ENCODE measurements at regions not wholly inside any gene's neighbourhood (a gene's known extent, or its start where the extent isn't known, plus 50 kb on each side); places are given as distances from the start of the nearest gene placed in this dataset.
"Not testable (repeated sequence)": the region's sequence is repeated elsewhere in the genome, so short reads cannot be mapped to it uniquely, and the experiment has no call there.

DNA sequence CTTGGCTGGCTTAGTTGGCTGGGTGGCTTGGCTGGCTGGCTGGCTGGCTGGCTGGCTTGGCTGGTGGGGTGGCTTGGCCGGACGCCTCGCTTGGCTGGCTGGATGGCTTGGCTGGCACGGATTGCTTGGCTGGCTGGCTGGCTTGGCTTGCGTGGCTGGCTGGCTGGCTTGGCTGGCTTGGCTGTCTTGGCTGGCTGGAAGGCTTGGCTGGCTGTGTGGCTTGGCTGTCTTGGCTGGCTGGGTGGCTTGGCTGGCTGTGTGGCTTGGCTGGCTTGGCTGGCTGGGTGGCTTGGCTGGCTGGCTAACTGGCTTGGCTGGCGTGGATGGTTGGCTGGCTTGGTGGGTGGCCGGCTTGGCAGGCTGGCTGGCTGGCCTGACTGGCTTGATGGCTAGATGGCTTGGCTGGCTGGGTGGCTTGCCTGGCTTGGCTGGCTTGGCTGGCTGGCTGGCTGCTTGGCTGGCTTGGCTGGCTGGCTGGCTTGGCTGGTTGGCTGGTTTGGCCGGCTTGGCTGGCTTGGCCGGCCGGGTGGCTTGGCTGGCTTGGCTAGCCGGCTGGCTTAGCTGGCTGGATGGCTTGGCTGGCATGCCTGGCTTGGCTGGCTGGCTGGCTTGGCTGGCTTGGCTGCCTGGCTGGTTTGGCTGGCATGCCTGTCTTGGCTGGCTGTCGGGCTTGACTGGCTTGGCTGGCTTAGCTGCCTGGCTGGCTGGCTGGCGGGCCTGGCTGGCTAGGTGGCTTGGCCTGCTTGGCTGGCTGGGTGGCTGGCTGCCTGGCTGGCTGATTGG, 2812.7 kb downstream of the RPIA start:
- not testable (repeated sequence) for H3K36me3 Mint-ChIP-seq; H3K4me1 Mint-ChIP-seq; H3K9me3 Mint-ChIP-seq; H3K4me3 Mint-ChIP-seq; H3K27ac Mint-ChIP-seq; ATAC-seq; DNase-seq (ENCODE audit: low spot score in 2 of 2)

GRCh38 chr2:91508816-91509215, 2817.3 kb downstream of the RPIA start:
- not testable (repeated sequence) for H3K4me3 Mint-ChIP-seq; H3K27ac Mint-ChIP-seq; H3K36me3 Mint-ChIP-seq; DNase-seq (ENCODE audit: low spot score in 2 of 2); H3K4me1 Mint-ChIP-seq; H3K9me3 Mint-ChIP-seq; ATAC-seq

DNA sequence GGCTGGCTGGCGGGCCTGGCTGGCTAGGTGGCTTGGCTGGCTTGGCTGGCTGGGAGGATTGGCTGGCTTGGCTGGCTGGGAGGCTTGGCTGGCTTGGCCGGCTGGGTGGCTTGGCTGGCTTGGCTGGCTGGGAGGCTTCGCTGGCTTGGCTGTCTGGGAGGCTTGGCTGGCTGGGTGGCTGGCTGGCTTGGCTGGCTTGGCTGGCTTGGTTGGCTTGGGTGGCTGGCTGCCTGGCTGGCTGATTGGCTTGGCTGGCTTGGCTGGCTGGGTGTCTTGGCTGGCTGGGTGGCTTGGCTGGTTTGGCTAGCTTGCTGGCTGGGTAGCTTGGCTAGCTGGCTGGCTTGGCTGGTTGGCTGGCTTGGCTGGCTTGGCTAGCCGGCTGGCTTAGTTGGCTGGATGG, 2817.8 kb downstream of the RPIA start:
- H3K36me3 Mint-ChIP-seq; ATAC-seq; H3K9me3 Mint-ChIP-seq; H3K4me3 Mint-ChIP-seq; H3K27ac Mint-ChIP-seq; H3K4me1 Mint-ChIP-seq; DNase-seq (ENCODE audit: low spot score in 2 of 2): not testable (repeated sequence)

DNA sequence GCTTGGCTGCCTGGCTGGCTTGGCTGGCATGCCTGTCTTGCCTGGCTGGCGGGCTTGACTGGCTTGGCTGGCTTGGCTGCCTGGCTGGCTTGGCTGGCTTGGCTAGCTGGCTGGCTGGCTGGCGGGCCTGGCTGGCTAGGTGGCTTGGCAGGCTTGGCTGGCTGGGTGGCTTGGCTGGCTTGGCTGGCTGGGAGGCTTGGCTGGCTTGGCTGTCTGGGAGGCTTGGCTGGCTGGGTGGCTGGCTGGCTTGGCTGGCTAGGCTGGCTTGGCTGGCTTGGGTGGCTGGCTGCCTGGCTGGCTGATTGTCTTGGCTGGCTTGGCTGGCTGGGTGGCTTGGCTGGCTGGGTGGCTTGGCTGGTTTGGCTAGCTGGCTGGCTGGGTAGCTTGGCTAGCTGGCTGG, 2819.7 kb downstream of the RPIA start:
- ATAC-seq; H3K27ac Mint-ChIP-seq; DNase-seq (ENCODE audit: low spot score in 2 of 2); H3K9me3 Mint-ChIP-seq; H3K4me1 Mint-ChIP-seq; H3K4me3 Mint-ChIP-seq; H3K36me3 Mint-ChIP-seq: not testable (repeated sequence)

DNA sequence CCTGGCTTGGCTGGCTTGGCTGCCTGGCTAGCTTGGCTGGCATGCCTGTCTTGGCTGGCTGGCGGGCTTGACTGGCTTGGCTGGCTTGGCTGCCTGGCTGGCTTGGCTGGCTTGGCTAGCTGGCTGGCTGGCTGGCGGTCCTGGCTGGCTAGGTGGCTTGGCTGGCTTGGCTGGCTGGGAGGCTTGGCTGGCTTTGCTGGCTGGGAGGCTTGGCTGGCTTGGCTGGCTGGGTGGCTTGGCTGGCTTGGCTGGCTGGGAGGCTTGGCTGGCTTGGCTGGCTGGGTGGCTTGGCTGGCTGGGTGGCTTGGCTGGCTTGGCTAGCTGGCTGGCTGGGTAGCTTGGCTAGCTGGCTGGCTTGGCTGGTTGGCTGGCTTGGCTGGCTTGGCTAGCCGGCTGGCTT, 2824.5 kb downstream of the RPIA start:
- H3K36me3 Mint-ChIP-seq; H3K9me3 Mint-ChIP-seq; H3K4me1 Mint-ChIP-seq; DNase-seq (ENCODE audit: low spot score in 2 of 2); H3K4me3 Mint-ChIP-seq; ATAC-seq; H3K27ac Mint-ChIP-seq: not testable (repeated sequence)

- DNase-seq (ENCODE audit: low spot score in 2 of 2); H3K27ac Mint-ChIP-seq; H3K4me3 Mint-ChIP-seq; H3K9me3 Mint-ChIP-seq; H3K4me1 Mint-ChIP-seq; H3K36me3 Mint-ChIP-seq; ATAC-seq: not testable (repeated sequence)
These were observed 2825.2 kb downstream of the RPIA start for GRCh38 chr2:91516669-91517068.

- H3K9me3 Mint-ChIP-seq; H3K27ac Mint-ChIP-seq; H3K4me1 Mint-ChIP-seq; ATAC-seq; DNase-seq (ENCODE audit: low spot score in 2 of 2); H3K4me3 Mint-ChIP-seq; H3K36me3 Mint-ChIP-seq: not testable (repeated sequence)
These were observed 2826.4 kb downstream of the RPIA start for GRCh38 chr2:91517846-91518245.

DNA sequence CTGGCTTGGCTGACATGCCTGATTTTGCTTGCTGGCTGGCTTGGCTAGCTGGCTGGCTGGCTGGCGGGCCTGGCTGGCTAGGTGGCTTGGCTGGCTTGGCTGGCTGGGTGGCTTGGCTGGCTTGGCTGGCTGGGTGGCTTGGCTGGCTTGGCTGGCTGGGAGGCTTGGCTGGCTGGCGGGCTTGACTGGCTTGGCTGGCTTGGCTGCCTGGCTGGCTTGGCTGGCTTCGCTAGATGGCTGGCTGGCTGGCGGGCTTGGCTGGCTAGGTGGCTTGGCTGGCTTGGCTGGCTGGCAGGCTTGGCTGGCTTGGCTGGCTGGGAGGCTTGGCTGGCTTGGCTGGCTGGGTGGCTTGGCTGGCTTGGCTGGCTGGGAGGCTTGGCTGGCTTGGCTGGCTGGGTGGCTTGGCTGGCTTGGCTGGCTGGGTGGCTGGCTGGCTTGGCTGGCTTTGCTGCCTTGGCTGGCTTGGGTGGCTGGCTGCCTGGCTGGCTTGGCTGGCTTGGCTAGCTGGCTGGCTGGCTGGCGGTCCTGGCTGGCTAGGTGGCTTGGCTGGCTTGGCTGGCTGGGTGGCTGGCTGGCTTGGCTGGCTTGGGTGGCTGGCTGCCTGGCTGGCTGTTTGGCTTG, 2827.0 kb downstream of the RPIA start:
- DNase-seq (ENCODE audit: low spot score in 2 of 2); H3K36me3 Mint-ChIP-seq; H3K4me1 Mint-ChIP-seq; H3K9me3 Mint-ChIP-seq; H3K27ac Mint-ChIP-seq; ATAC-seq; H3K4me3 Mint-ChIP-seq: not testable (repeated sequence)

DNA sequence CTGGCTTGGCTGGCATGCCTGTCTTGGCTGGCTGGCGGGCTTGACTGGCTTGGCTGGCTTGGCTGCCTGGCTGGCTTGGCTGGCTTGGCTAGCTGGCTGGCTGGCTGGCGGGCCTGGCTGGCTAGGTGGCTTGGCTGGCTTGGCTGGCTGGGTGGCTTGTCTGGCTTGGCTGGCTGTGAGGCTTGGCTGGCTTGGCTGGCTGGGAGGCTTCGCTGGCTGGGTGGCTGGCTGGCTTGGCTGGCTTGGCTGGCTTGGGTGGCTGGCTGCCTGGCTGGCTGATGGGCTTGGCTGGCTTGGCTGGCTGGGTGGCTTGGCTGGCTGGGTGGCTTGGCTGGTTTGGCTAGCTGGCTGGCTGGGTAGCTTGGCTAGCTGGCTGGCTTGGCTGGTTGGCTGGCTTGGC, 2827.9 kb downstream of the RPIA start:
- not testable (repeated sequence) for H3K9me3 Mint-ChIP-seq; H3K27ac Mint-ChIP-seq; ATAC-seq; H3K4me3 Mint-ChIP-seq; H3K36me3 Mint-ChIP-seq; H3K4me1 Mint-ChIP-seq; DNase-seq (ENCODE audit: low spot score in 2 of 2)

GRCh38 chr2:91519914-91520313, 2828.4 kb downstream of the RPIA start:
- not testable (repeated sequence) for ATAC-seq; H3K4me3 Mint-ChIP-seq; H3K9me3 Mint-ChIP-seq; DNase-seq (ENCODE audit: low spot score in 2 of 2); H3K27ac Mint-ChIP-seq; H3K36me3 Mint-ChIP-seq; H3K4me1 Mint-ChIP-seq

DNA sequence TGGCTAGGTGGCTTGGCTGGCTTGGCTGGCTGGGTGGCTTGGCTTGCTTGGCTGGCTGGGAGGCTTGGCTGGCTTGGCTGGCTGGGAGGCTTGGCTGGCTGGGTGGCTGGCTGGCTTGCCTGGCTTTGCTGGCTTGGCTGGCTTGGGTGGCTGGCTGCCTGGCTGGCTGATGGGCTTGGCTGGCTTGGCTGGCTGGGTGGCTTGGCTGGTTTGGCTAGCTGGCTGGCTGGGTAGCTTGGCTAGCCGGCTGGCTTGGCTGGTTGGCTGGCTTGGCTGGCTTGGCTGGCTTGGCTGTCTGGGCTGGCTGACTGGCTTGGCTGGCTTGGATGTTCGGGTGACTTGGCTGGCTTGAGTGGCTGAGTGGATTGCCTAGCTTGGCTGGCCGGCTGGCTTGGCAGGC, 2829.1 kb downstream of the RPIA start:
- H3K4me3 Mint-ChIP-seq; ATAC-seq; H3K4me1 Mint-ChIP-seq; H3K36me3 Mint-ChIP-seq; H3K9me3 Mint-ChIP-seq; H3K27ac Mint-ChIP-seq; DNase-seq (ENCODE audit: low spot score in 2 of 2): not testable (repeated sequence)

- not testable (repeated sequence) for DNase-seq (ENCODE audit: low spot score in 2 of 2); ATAC-seq; H3K4me1 Mint-ChIP-seq; H3K36me3 Mint-ChIP-seq; H3K4me3 Mint-ChIP-seq; H3K9me3 Mint-ChIP-seq; H3K27ac Mint-ChIP-seq
These were observed 2829.6 kb downstream of the RPIA start for GRCh38 chr2:91520972-91521535.

GRCh38 chr2:91521944-91522343, 2830.5 kb downstream of the RPIA start:
- ATAC-seq; DNase-seq (ENCODE audit: low spot score in 2 of 2); H3K27ac Mint-ChIP-seq; H3K36me3 Mint-ChIP-seq; H3K4me3 Mint-ChIP-seq; H3K4me1 Mint-ChIP-seq; H3K9me3 Mint-ChIP-seq: not testable (repeated sequence)

DNA sequence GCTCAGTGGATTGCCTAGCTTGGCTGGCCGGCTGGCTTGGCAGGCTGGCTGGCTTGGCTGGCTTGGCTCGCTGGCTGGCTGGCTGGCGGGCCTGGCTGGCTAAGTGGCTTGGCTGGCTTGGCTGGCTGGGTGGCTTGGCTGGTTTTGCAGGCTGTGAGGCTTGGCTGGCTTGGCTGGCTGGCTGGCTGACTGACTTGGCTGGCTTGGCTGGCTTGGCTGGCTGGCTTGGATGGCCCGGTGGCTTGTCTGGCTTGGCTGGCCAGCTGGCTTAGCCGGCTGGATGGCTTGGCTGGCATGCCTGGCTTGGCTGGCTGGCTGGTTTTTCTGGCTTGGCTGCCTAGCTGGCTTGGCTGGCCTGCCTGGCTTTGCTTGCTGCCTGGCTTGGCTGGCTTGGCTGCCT, 2831.4 kb downstream of the RPIA start:
- not testable (repeated sequence) for ATAC-seq; H3K36me3 Mint-ChIP-seq; H3K27ac Mint-ChIP-seq; H3K9me3 Mint-ChIP-seq; H3K4me1 Mint-ChIP-seq; DNase-seq (ENCODE audit: low spot score in 2 of 2); H3K4me3 Mint-ChIP-seq

DNA sequence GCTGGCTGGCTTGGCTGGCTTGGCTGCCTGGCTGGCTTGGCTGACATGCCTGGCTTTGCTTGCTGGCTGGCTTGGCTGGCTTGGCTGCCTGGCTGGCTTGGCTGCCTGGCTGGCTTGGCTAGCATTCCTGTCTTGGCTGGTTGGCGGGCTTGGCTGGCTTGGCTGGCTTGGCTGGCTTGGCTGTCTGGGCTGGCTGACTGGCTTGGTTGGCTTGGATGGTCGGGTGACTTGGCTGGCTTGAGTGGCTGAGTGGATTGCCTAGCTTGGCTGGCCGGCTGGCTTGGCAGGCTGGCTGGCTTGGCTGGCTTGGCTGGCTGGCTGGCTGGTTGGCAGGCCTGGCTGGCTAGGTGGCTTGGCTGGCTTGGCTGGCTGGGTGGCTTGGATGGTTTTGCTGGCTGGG, 2832.3 kb downstream of the RPIA start:
- not testable (repeated sequence) for DNase-seq (ENCODE audit: low spot score in 2 of 2); H3K9me3 Mint-ChIP-seq; ATAC-seq; H3K27ac Mint-ChIP-seq; H3K36me3 Mint-ChIP-seq; H3K4me3 Mint-ChIP-seq; H3K4me1 Mint-ChIP-seq

DNA sequence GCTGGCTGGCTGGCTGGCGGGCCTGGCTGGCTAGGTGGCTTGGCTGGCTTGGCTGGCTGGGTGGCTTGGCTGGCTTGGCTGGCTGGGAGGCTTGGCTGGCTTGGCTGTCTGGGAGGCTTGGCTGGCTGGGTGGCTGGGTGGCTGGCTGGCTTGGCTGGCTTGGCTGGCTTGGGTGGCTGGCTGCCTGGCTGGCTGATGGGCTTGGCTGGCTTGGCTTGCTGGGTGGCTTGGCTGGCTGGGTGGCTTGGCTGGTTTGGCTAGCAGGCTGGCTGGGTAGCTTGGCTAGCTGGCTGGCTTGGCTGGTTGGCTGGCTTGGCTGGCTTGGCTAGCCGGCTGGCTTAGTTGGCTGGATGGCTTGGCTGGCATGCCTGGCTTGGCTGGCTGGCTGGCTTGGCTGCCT, 2834.1 kb downstream of the RPIA start:
- not testable (repeated sequence) for DNase-seq (ENCODE audit: low spot score in 2 of 2); H3K27ac Mint-ChIP-seq; H3K9me3 Mint-ChIP-seq; H3K4me3 Mint-ChIP-seq; ATAC-seq; H3K4me1 Mint-ChIP-seq; H3K36me3 Mint-ChIP-seq
